Tibial nerve (tissue), 4 donors: ENCODE measurements at regions not wholly inside any gene's neighbourhood (a gene's known extent, or its start where the extent isn't known, plus 50 kb on each side); places are given as distances from the start of the nearest gene placed in this dataset.

Experiments
- DNase-seq, 2 donors: peaks; one replicate each; pipeline ENCODE4 v3.0.0-alpha.2; 2019; ENCODE audit warnings: low spot score in 2 of 2
- H3K27ac ChIP-seq, 4 donors: fragments of 200-600 bp; sonication (generic) in 3 of 4; one replicate each; pipeline ENCODE4 v1.5.1; 2017 to 2019; ENCODE audit warnings: mild to moderate bottlenecking in 1 of 4
- H3K27me3 ChIP-seq, 2 donors: fragments of 200-600 bp; sonication (generic) in 1 of 2; one replicate each; pipeline versions ENCODE4 v1.5.1 to v1.6.0; 2017 to 2019
- H3K36me3 ChIP-seq, 3 donors: fragments of 200-600 bp; sonication (generic); one replicate each; pipeline ENCODE4 v1.5.1; 2018 to 2019
- H3K4me1 ChIP-seq, 4 donors: fragments of 200-600 bp; sonication (generic) in 3 of 4; one replicate each; pipeline ENCODE4 v1.5.1; 2017 to 2019
- H3K4me3 ChIP-seq, 4 donors: fragments of 200-600 bp; sonication (generic) in 3 of 4; one replicate each; pipeline ENCODE4 v1.5.1; 2017 to 2019; ENCODE audit warnings: mild to moderate bottlenecking in 1 of 4, moderate library complexity in 1 of 4
- H3K9me3 ChIP-seq, 4 donors: fragments of 200-600 bp; sonication (generic) in 3 of 4; one replicate each; pipeline ENCODE4 v1.5.1; 2017 to 2019
- EP300 ChIP-seq, 2 donors: sonication (generic); formaldehyde crosslinking; IDR thresholded peaks; one replicate each; pipeline ENCODE4 v1.6.1; 2017; ENCODE audit warnings: antibody characterized with exemption in 2 of 2, mild to moderate bottlenecking in 1 of 2
- POLR2A ChIP-seq, 2 donors: fragments of 450-650 bp; IDR thresholded peaks; one replicate each; pipeline ENCODE4 v1.6.1; 2017; ENCODE audit warnings: antibody characterized with exemption in 2 of 2, mild to moderate bottlenecking in 2 of 2, moderate library complexity in 2 of 2
- WGBS, 2 donors: methylation state at CpG; one replicate each; pipeline ENCODE4 v1.1.5; 2018; 5-methylcytosine and 5-hydroxymethylcytosine counted together
- TF ChIP-seq, protein P1 (sequence below), 5 experiments: fragments of 200-600 bp in 3 of 5; fragments of 450-650 bp in 2 of 5; sonication (generic) in 3 of 5; IDR thresholded peaks; one replicate each; pipeline ENCODE4 v1.5.1; 2016 to 2019; ENCODE audit warnings: antibody characterized with exemption in 5 of 5, mild to moderate bottlenecking in 3 of 5, moderate library complexity in 2 of 5

GRCh38 chr14:85447883-85448282 lies 82.1 kb upstream of the FLRT2 start:
- Histone ChIP-seq H3K4me3 (no peak overlapping the region), H3K27ac (no peak overlapping the region), H3K4me1 (peaks cover 0 to 4% (median 0%) of the 10 kb centered on the region in 4 donors), H3K27me3 (no peaks in the 10 kb centered on the region), H3K9me3 (no peaks in the 10 kb centered on the region), H3K36me3 (no peaks in the 10 kb centered on the region)
- TF ChIP-seq POLR2A (IDR thresholded peaks at IDR 0.05) (no peak), EP300 (IDR thresholded peaks at IDR 0.05) (no peak)
- TF ChIP-seq, protein P1, sequence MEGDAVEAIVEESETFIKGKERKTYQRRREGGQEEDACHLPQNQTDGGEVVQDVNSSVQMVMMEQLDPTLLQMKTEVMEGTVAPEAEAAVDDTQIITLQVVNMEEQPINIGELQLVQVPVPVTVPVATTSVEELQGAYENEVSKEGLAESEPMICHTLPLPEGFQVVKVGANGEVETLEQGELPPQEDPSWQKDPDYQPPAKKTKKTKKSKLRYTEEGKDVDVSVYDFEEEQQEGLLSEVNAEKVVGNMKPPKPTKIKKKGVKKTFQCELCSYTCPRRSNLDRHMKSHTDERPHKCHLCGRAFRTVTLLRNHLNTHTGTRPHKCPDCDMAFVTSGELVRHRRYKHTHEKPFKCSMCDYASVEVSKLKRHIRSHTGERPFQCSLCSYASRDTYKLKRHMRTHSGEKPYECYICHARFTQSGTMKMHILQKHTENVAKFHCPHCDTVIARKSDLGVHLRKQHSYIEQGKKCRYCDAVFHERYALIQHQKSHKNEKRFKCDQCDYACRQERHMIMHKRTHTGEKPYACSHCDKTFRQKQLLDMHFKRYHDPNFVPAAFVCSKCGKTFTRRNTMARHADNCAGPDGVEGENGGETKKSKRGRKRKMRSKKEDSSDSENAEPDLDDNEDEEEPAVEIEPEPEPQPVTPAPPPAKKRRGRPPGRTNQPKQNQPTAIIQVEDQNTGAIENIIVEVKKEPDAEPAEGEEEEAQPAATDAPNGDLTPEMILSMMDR (IDR thresholded peaks at IDR 0.05), result no peak
- WGBS, 2 donors, result 95 to 100% methylated on average over 2 of the region's 2 CpGs
- DNase-seq, result no peak

- Histone ChIP-seq H3K4me3 (no peak overlapping the region), H3K36me3 (no peaks in the 10 kb centered on the region), H3K27me3 (no peaks in the 10 kb centered on the region), H3K27ac (no peak overlapping the region), H3K9me3 (no peaks in the 10 kb centered on the region), H3K4me1 (peaks cover 0 to 20% (median 0%) of the 10 kb centered on the region in 4 donors)
- no peak for DNase-seq
- TF ChIP-seq EP300 (IDR thresholded peaks at IDR 0.05) (no peak), POLR2A (IDR thresholded peaks at IDR 0.05) (no peak)
- TF ChIP-seq, protein P1 (IDR thresholded peaks at IDR 0.05), result no peak
These were observed 78.5 kb upstream of the FLRT2 start for GRCh38 chr14:85451421-85451820.

GRCh38 chr14:85453401-85454225 lies 76.3 kb upstream of the FLRT2 start:
- Histone ChIP-seq H3K4me3 (no peak overlapping the region), H3K36me3 (no peaks in the 10 kb centered on the region), H3K4me1 (peaks cover 0 to 20% (median 0%) of the 10 kb centered on the region in 4 donors), H3K9me3 (no peaks in the 10 kb centered on the region), H3K27me3 (no peaks in the 10 kb centered on the region), H3K27ac (no peak overlapping the region)
- no peak for DNase-seq
- TF ChIP-seq, protein P1 (IDR thresholded peaks at IDR 0.05), result no peak
- TF ChIP-seq EP300 (IDR thresholded peaks at IDR 0.05) (no peak), POLR2A (IDR thresholded peaks at IDR 0.05) (no peak)
- WGBS, 2 donors, result 24 to 31% methylated on average over 2 of the region's 2 CpGs

DNA sequence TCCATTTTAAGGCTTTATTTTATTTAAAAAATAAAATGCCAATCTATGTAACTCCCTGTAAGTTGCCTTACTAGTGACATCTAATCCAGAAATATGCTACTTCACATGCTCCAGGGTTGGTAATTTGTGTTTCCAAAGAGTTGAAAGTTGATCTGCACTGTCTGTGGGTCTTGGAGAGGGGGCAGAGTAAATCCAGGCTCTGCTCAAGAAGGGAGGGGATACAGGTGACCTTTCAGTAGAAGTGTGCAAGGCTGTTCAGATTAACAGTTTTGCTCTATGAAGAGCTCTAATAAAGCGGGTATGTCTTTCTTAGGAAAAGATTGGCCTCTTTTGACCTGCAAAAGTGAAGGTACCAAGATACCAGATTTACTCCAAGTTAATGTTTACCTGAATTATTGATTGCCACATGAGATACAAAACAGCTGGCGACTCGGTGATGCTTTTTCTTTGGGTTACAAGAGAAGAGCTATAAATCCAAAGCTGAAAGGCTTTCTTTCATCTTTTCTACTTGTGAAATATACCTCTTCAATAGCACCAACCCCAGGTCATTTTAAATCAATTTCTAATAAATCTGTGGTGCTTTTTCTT lies 75.6 kb upstream of the FLRT2 start:
- WGBS, 2 donors, result 96 to 97% methylated on average over 3 of the region's 3 CpGs
- H3K36me3 ChIP-seq, result no peaks in the 10 kb centered on the region
- H3K9me3 ChIP-seq, result no peaks in the 10 kb centered on the region
- no peak for DNase-seq
- TF ChIP-seq EP300 (IDR thresholded peaks at IDR 0.05), result no peak
- no peak for TF ChIP-seq POLR2A (IDR thresholded peaks at IDR 0.05)
- TF ChIP-seq, protein P1 (IDR thresholded peaks at IDR 0.05), result no peak
- H3K4me3 ChIP-seq, result no peak overlapping the region
- no peak overlapping the region for H3K27ac ChIP-seq
- H3K4me1 ChIP-seq, result peaks cover 0 to 20% (median 0%) of the 10 kb centered on the region in 4 donors
- no peaks in the 10 kb centered on the region for H3K27me3 ChIP-seq

DNA sequence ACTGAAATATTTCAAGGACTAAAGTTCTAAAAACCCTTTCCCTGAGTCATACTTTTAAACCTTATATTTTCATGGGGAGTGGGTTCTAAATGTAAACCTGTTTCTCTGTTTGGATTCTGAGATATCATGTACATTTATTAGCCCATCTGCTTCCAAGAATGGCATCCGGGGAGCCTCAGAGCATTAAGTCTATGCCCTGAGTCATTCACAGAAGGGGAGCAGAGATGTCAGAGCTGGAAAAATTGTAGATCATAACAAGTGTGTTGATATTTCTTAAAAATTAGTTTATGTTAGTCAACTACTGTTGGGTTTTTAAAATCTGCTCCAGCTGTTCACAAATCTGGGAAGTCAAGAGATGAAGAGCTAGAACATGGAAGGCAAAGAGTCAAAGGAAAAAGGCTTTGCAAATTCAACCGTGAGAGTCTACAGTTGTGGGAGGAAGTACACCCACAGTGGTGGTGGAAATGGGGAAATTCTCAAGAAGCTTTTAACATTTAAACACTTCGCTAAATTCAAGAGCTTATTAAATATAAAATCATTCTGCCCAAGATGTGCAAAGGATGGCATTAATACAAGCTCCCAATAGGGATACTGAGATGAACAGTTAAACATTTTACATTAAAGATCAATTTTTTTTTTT lies 70.5 kb upstream of the FLRT2 start:
- WGBS, 2 donors, result 70 to 79% methylated on average over 3 of the region's 3 CpGs
- TF ChIP-seq, protein P1 (IDR thresholded peaks at IDR 0.05), result no peak
- TF ChIP-seq POLR2A (IDR thresholded peaks at IDR 0.05) (no peak), EP300 (IDR thresholded peaks at IDR 0.05) (no peak)
- Histone ChIP-seq H3K9me3 (no peaks in the 10 kb centered on the region), H3K4me3 (no peak overlapping the region), H3K36me3 (no peaks in the 10 kb centered on the region), H3K27ac (no peak overlapping the region), H3K4me1 (peaks cover 0 to 4% (median 0%) of the 10 kb centered on the region in 4 donors), H3K27me3 (no peaks in the 10 kb centered on the region)
- no peak for DNase-seq
